Hepatic stellate cell (primary cell): ENCODE measurements at regions not wholly inside any gene's neighbourhood (a gene's known extent, or its start where the extent isn't known, plus 50 kb on each side); places are given as distances from the start of the nearest gene placed in this dataset.
"Not testable (repeated sequence)": the region's sequence is repeated elsewhere in the genome, so short reads cannot be mapped to it uniquely, and the experiment has no call there.

Experiments
- DNase-seq: peaks from one replicate; pipeline ENCODE4 v3.0.0; 2011; ENCODE audit warnings: low spot score

GRCh38 chr15:37425541-37425940 lies 325.2 kb upstream of the MEIS2 start:
- no peak for DNase-seq

- DNase-seq = not testable (repeated sequence)
Measured at GRCh38 chr15:37427393-37427792, 327.0 kb upstream of the MEIS2 start.

GRCh38 chr15:37446921-37447320 lies 346.6 kb upstream of the MEIS2 start:
- no peak for DNase-seq

- DNase-seq = no peak
Measured at GRCh38 chr15:37452498-37452897, 352.1 kb upstream of the MEIS2 start.

- DNase-seq = no peak
Measured at GRCh38 chr15:37480482-37480881, 380.1 kb upstream of the MEIS2 start.

GRCh38 chr15:37481126-37481525 lies 380.8 kb upstream of the MEIS2 start:
- no peak for DNase-seq

GRCh38 chr15:37483779-37484178 lies 383.4 kb upstream of the MEIS2 start:
- no peak for DNase-seq

- no peak for DNase-seq
Measured at GRCh38 chr15:37485056-37485455, 384.7 kb upstream of the MEIS2 start.

- DNase-seq = no peak
Measured at GRCh38 chr15:37490707-37491106, 390.4 kb upstream of the MEIS2 start.

GRCh38 chr15:37516621-37517020 lies 416.3 kb upstream of the MEIS2 start:
- no peak for DNase-seq

GRCh38 chr15:37517191-37517895 lies 417.0 kb upstream of the MEIS2 start:
- no peak for DNase-seq

GRCh38 chr15:37518436-37518835 lies 416.0 kb upstream of the TMCO5A start:
- no peak for DNase-seq

- DNase-seq = no peak
Measured at GRCh38 chr15:37520026-37520425, 414.4 kb upstream of the TMCO5A start.

GRCh38 chr15:37520882-37521281 lies 413.6 kb upstream of the TMCO5A start:
- no peak for DNase-seq

GRCh38 chr15:37524601-37525000 lies 409.8 kb upstream of the TMCO5A start:
- DNase-seq = no peak

GRCh38 chr15:37528432-37528831 lies 406.0 kb upstream of the TMCO5A start:
- no peak for DNase-seq

GRCh38 chr15:37536967-37537605 lies 397.4 kb upstream of the TMCO5A start:
- DNase-seq = no peak

GRCh38 chr15:37537802-37538201 lies 396.6 kb upstream of the TMCO5A start:
- DNase-seq = no peak

GRCh38 chr15:37548116-37548515 lies 386.3 kb upstream of the TMCO5A start:
- no peak for DNase-seq

GRCh38 chr15:37550360-37551024 lies 383.9 kb upstream of the TMCO5A start:
- DNase-seq = no peak

GRCh38 chr15:37572401-37572800 lies 362.0 kb upstream of the TMCO5A start:
- no peak for DNase-seq

- peak; percentile 21 for DNase-seq
Measured at GRCh38 chr15:37574985-37575384, 359.5 kb upstream of the TMCO5A start.

- no peak for DNase-seq
Measured at GRCh38 chr15:37576952-37577351, 357.5 kb upstream of the TMCO5A start.
